ENCODE measurements at regions not wholly inside any gene's neighbourhood (a gene's known extent, or its start where the extent isn't known, plus 50 kb on each side); places are given as distances from the start of the nearest gene placed in this dataset.

- Mint-ChIP-seq H3K27me3 (peaks cover 2% of the 10 kb centered on the region), H3K4me1 (ENCODE audit: low read depth) (peaks cover 3% of the 10 kb centered on the region), H3K9me3 (peaks cover 10% of the 10 kb centered on the region), H3K4me3 (no peak overlapping the region), H3K27ac (no peak overlapping the region), H3K36me3 (ENCODE audit: low read depth) (peaks cover 3% of the 10 kb centered on the region)
- ChIA-PET POLR2A (no interaction called here), CTCF (no interaction called here)
- TF ChIP-seq CTCF (IDR thresholded peaks at IDR 0.05): no peak
- ATAC-seq (no peak), DNase-seq (no peak)
- intact Hi-C loops (cut with micrococcal nuclease): no loop called here
Observed at GRCh38 chrX:45584717-45585116, 384.0 kb upstream of the DIPK2B start.

- H3K36me3 Mint-ChIP-seq (ENCODE audit: low read depth): peaks cover under 1% of the 10 kb centered on the region
- H3K27me3 Mint-ChIP-seq: no peaks in the 10 kb centered on the region
- H3K9me3 Mint-ChIP-seq: peaks cover 12% of the 10 kb centered on the region
- ChIA-PET POLR2A (no interaction called here), CTCF (no interaction called here)
- no peak overlapping the region for H3K4me3 Mint-ChIP-seq
- DNase-seq (no peak), ATAC-seq (no peak)
- no peak for TF ChIP-seq CTCF (IDR thresholded peaks at IDR 0.05)
- H3K27ac Mint-ChIP-seq: no peak overlapping the region
- peaks cover under 1% of the 10 kb centered on the region for H3K4me1 Mint-ChIP-seq (ENCODE audit: low read depth)
- intact Hi-C loops (cut with micrococcal nuclease): no loop called here
Observed at GRCh38 chrX:45577361-45577760, 376.7 kb upstream of the DIPK2B start.

- DNase-seq: no peak
- H3K4me3 Mint-ChIP-seq: no peak overlapping the region
- intact Hi-C loops (cut with micrococcal nuclease): no loop called here
- no peak overlapping the region for H3K27ac Mint-ChIP-seq
- CTCF ChIA-PET: no interaction called here
- H3K4me1 Mint-ChIP-seq (ENCODE audit: low read depth): no peaks in the 10 kb centered on the region
- POLR2A ChIA-PET: no interaction called here
- H3K9me3 Mint-ChIP-seq: no peaks in the 10 kb centered on the region
- no peaks in the 10 kb centered on the region for H3K36me3 Mint-ChIP-seq (ENCODE audit: low read depth)
- H3K27me3 Mint-ChIP-seq: no peaks in the 10 kb centered on the region
- TF ChIP-seq CTCF (IDR thresholded peaks at IDR 0.05): no peak
- no peak for ATAC-seq
Observed at GRCh38 chrX:45571453-45571852, 370.8 kb upstream of the DIPK2B start.

GRCh38 chrX:45566456-45566855 is 365.8 kb upstream of the DIPK2B start:
- CTCF ChIA-PET: no interaction called here
- no peaks in the 10 kb centered on the region for H3K4me1 Mint-ChIP-seq (ENCODE audit: low read depth)
- ATAC-seq: no peak
- no peak overlapping the region for H3K4me3 Mint-ChIP-seq
- H3K27ac Mint-ChIP-seq: no peak overlapping the region
- DNase-seq: no peak
- H3K36me3 Mint-ChIP-seq (ENCODE audit: low read depth): no peaks in the 10 kb centered on the region
- H3K9me3 Mint-ChIP-seq: no peaks in the 10 kb centered on the region
- H3K27me3 Mint-ChIP-seq: no peaks in the 10 kb centered on the region
- TF ChIP-seq CTCF (IDR thresholded peaks at IDR 0.05): no peak
- intact Hi-C loops (cut with micrococcal nuclease): no loop called here
- POLR2A ChIA-PET: interaction anchor here (0.6 kb wide), 1 partner anchor 254 kb away, joined by 3 read pairs; no protein-coding TSS in a partner anchor

GRCh38 chrX:45557387-45557786 is 356.7 kb upstream of the DIPK2B start:
- CTCF ChIA-PET: no interaction called here
- Mint-ChIP-seq H3K27ac (no peak overlapping the region), H3K4me1 (ENCODE audit: low read depth) (no peaks in the 10 kb centered on the region), H3K9me3 (no peaks in the 10 kb centered on the region), H3K4me3 (no peak overlapping the region), H3K36me3 (ENCODE audit: low read depth) (no peaks in the 10 kb centered on the region), H3K27me3 (no peaks in the 10 kb centered on the region)
- POLR2A ChIA-PET: no interaction called here
- intact Hi-C loops (cut with micrococcal nuclease): no loop called here
- DNase-seq (no peak), ATAC-seq (no peak)
- no peak for TF ChIP-seq CTCF (IDR thresholded peaks at IDR 0.05)
